Activated CD8-positive, alpha-beta memory T cell treated with anti-CD3 and anti-CD28 coated beads, Interleukin-2, amount 50 U/mL, for 24 hours (primary cell): ENCODE measurements at regions not wholly inside any gene's neighbourhood (a gene's known extent, or its start where the extent isn't known, plus 50 kb on each side); places are given as distances from the start of the nearest gene placed in this dataset.

Source experiments
- DNase-seq: peaks from one replicate; pipeline ENCODE4 v3.0.0-alpha.2; 2020; ENCODE audit errors: extremely low read depth

- no peak for DNase-seq
Measured at GRCh38 chr13:30151388-30151787, 156.0 kb downstream of the KATNAL1 start.

GRCh38 chr13:30149248-30149647, 158.1 kb downstream of the KATNAL1 start:
- DNase-seq = no peak

GRCh38 chr13:30148786-30149185, 158.6 kb downstream of the KATNAL1 start:
- no peak for DNase-seq

- DNase-seq = no peak
Measured at GRCh38 chr13:30148171-30148754, 159.1 kb downstream of the KATNAL1 start.

GRCh38 chr13:30147421-30147820, 159.9 kb downstream of the KATNAL1 start:
- no peak for DNase-seq

- no peak for DNase-seq
Measured at GRCh38 chr13:30147015-30147414, 160.3 kb downstream of the KATNAL1 start.

- DNase-seq = no peak
Measured at GRCh38 chr13:30145709-30146367, 161.5 kb downstream of the KATNAL1 start.

GRCh38 chr13:30143666-30144400, 163.5 kb downstream of the KATNAL1 start:
- no peak for DNase-seq

- DNase-seq = no peak
Measured at GRCh38 chr13:30142486-30143211, 164.7 kb downstream of the KATNAL1 start.

GRCh38 chr13:30141775-30142485, 165.4 kb downstream of the KATNAL1 start:
- no peak for DNase-seq

GRCh38 chr13:30140973-30141372, 166.4 kb downstream of the KATNAL1 start:
- DNase-seq = no peak

- no peak for DNase-seq
Measured at GRCh38 chr13:30138511-30138910, 168.8 kb downstream of the KATNAL1 start.

GRCh38 chr13:30135868-30136267, 171.5 kb downstream of the KATNAL1 start:
- DNase-seq = no peak

- DNase-seq = no peak
Measured at GRCh38 chr13:30135351-30135750, 172.0 kb downstream of the KATNAL1 start.

GRCh38 chr13:30134578-30134977, 172.8 kb downstream of the KATNAL1 start:
- DNase-seq = no peak

GRCh38 chr13:30133996-30134395, 173.4 kb downstream of the KATNAL1 start:
- no peak for DNase-seq

- no peak for DNase-seq
Measured at GRCh38 chr13:30133554-30133912, 173.8 kb downstream of the KATNAL1 start.

- DNase-seq = peak; percentile 93
Measured at GRCh38 chr13:30132623-30133553, 174.5 kb downstream of the KATNAL1 start.

- DNase-seq = no peak
Measured at GRCh38 chr13:30129411-30129810, 177.9 kb downstream of the KATNAL1 start.

- DNase-seq = no peak
Measured at GRCh38 chr13:30128591-30128990, 178.8 kb downstream of the KATNAL1 start.

- no peak for DNase-seq
Measured at GRCh38 chr13:30128095-30128494, 179.3 kb downstream of the KATNAL1 start.
